Stimulated activated CD4-positive, alpha-beta T cell treated with anti-CD3 and anti-CD28 coated beads, TNF-alpha, amount 100 ng/mL, for 4 hours (primary cell): ENCODE measurements at regions not wholly inside any gene's neighbourhood (a gene's known extent, or its start where the extent isn't known, plus 50 kb on each side); places are given as distances from the start of the nearest gene placed in this dataset.
A peak's percentile ranks its signal among the peaks of the same experiment; 100 is the strongest.
"Not testable (repeated sequence)": the region's sequence is repeated elsewhere in the genome, so short reads cannot be mapped to it uniquely, and the experiment has no call there.

ENCODE experiments used
- DNase-seq, 3 experiments: peaks; one replicate each; pipeline ENCODE4 v3.0.0-alpha.2; 2020; ENCODE audit warnings: low read depth in 3 of 3

DNA sequence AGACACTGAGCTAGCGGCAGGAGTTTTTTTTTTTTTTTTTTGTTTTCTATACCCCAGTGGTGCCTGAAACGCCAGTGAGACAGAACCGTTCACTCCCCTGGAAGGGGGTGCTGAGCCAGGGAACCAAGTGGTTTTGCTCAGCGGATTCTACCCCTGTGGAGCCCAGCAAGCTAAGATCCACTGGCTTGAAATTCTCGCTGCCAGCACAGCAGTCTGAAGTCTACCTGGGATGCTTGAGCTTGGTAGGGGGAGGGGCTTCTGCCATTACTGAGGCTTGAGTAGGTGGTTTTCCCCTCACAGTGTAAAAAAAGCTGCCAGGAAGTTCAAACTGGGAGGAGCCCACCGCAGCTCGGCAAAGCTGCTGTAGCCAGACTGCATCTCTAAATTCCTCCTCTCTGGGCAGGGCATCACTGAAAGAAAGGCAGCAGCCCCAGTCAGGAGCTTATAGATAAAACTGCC, 173.0 kb downstream of the DMAC1 start:
- peak; percentile 1 to 12 (median 8) for DNase-seq

DNA sequence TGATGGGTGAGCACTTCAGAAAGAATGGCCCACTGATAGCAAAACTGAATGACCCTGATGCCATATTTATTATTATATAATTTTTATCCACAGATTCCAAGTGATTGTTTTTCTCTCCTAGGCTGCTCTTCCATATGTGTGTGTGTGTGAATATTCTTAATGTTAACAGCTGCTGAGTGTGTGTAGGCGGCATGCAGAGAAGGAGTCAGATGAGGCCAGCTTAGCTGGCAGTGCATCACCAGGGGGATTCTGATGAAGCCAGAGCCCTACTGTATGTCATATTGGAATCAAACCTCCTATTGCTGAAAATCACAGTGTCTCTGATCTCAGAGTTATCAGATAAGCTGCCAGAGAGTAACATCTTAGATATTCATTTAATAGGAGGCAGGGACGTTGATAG, 177.1 kb downstream of the DMAC1 start:
- DNase-seq: no peak

DNA sequence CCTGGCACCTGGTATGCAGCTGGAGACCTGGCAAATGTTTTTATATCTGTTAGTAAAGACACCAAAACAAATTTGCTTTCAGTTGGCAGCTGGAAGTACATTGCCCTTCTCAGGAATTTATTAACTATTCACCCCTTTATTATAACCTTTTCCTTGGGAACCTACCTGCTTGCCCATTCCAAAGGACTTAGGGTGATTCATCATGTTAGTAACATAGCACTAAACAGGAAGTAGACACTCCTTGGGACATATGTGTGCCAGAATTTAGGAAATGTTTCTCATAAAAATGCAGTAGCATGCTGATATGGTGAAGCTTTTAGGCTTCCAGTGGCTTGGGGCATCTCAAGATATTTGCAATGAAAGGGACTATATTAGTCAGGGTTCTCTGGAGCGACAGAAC, 184.2 kb downstream of the DMAC1 start:
- no peak for DNase-seq

DNA sequence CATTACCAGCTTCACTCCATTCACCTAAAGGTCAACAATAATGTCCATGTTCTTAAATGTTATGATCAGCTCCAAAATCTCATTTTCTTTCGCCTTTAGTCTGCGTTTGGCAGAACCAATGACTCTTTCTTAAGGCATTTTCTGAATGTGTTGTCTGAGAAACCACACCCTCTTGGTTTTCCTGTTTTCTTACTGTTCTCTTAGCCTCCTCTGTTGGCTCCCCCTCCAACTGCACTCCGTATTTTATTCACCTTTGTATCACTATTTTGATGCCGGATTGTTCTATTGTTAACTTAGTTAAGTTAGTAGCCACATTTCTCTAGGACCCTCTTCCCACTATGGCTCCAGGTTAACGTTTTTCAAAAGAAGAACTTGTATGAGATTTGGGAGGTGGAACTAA, 185.6 kb downstream of the DMAC1 start:
- no peak for DNase-seq

DNA sequence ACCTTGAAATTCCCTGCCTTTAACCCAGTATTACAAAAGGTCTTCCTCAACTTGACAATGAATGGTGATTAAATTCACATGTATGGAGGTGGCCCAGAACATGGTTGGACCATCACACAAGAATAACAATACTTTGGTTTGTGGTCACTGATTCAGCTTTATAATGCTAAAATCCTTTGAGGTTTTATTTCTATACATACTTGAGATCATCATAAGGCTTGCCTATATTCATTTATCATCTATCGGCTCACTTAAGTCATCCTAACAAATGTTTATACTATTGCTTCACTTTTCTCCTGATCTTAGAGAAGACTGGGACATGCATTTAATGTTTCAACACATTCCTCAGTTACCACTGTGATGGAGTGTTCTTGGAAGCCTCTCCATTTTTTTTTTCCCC, 191.3 kb downstream of the DMAC1 start:
- no peak for DNase-seq

DNA sequence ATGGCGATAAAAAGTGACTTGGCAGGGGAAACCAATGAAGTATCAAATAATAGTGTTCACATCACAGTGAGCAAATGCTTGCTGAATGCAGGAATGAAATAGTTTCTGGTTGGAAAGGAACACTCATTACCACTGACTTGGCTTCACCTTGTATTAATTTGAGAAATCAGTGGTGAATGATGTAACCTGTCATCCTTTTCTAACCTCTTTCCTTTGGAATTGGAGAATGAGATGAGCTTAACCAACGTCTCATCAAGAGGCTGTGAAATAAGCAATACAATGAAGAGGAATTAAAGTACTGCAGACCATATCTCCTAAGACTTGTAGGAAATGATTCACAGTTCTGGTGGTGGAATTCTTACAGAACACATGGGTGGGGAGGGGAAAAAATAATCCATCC, 192.2 kb downstream of the DMAC1 start:
- no peak for DNase-seq

DNA sequence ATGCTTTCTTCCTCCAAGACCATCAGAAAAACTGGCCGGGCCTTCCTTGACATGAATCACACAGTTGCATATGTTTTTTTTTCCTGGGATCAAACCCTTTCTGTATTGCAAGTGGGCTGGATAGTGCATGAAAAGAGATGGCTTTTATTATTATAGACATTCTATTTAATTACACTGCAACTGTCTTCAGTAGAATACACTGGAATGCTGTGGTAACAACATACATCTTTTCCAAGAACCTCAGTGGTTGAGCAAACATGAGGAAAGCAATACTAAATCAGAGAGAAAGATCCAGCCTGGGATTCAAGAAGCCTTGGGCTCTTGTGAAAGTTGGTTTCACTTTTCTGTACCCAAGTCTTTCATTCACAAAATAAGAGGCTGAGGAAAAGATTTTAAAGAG, 193.0 kb downstream of the DMAC1 start:
- DNase-seq: no peak

DNA sequence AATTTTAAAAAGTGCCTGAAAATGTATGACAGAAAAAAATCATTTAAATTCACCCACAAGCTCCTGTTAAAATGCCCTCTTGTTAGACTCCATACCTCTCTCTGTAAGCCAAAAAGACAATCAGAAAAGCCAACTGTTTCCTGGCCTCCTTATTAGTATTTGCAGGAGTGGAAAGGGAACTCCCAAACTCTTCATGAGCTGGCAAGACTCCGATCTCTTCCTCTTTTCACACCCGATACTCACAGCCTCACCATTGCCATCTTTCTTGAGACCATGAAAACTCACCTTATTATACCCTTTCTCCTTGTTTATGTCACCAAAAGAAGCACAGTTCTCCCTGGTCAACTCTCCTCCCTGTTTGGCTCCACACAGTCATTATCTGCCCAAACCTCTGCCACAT, 197.8 kb downstream of the DMAC1 start:
- no peak for DNase-seq

DNA sequence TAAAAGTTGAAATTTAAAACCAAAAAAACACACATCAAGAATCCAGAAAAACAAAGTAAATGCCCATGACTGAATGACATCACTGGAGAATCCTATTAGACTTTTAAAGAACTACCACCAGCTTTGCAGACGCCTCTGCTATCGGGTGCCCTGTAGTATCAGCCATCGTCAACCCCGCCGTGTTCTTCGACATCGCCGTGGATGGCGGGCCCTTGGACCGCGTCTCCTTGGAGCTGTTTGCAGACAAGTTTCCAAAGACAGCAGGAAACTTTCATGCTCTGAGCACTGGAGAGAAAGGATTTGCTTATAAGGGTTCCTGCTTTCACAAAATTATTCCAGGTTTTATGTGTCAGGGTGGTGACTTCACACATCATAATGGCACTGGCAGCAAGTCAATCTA, 201.9 kb downstream of the DMAC1 start:
- no peak for DNase-seq

DNA sequence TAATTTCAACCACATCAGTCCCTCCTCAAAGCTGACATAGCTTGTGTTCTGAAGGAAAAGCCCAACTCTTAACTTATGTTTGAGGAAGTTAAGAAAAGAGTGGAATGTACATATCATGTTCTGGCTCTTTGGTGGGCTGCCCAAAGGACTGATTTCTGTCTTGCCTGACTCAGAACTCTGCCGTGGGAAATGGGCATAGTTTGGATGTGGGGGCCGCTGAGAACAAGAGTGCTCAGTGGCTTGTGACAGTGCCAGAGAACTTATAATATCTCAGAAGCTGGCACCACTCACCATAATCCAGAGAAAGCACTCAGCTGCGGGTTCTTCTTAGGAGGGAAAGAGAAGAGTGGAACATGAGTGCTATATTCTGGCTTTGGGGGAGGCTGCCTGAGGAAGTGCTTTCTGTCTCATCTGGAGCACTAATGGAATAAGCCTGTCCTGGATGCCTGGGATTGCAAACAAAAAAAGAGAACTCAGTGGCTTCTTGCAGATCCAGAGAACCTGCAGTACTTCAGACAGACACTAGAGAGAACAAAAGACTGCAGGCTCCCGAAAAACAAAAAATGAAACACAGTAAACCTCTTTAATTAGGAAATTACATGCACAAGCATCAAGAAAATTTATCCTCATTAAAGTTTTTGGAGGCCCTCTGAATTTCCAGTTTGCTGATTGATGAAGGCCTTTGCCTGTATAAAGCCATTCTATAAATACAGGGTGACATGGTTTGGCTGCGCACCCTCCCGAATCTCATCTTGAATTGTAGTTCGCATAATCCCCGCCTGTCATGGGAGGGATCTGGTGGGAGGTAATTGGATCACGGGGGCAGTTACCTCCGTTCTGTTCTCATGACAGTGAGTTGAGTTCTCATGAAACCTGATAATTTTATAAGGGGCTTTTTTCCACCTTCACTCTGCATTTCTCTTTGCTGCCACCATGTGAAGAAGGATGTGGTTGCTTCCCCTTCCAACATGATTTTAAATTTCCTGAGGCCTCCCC, 207.0 kb downstream of the DMAC1 start:
- no peak for DNase-seq

DNA sequence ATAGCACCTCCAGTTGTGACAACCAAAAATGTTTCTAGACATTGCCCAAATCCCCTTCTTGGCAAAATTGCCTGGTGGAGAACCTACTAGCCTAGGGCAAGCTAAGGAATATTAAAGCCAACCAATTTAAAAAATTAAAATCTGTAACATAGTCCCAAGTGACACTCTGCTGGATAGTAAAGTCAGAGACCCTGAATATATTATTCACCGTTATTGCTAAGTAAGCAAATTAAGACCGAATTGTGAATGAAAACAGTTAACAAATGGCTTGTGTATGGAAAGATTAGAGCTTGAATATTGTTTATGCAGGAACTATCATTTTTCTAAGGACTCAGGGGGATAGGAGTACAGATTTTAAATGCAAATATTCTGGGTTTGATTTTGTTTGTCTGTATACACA, 208.1 kb downstream of the DMAC1 start:
- no peak for DNase-seq

DNA sequence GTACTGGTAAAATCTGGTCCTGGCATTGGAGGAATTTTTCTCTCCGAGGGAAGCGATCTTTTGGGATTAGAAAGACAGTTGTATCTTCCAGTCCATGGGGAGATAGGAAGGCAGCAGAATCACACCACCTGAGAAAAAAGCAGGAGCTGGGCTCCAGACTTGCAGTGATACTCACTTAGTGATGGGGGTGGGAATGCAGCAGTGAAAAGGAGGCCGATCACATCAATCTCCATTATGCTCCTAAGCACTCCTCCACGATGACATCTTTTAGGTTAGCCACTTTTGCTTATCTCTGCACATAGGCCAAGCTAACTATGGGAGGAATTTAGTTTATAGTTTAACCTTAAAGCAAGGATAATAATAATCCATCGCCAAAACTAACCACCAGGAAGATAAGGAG, 219.0 kb downstream of the DMAC1 start:
- DNase-seq: no peak

DNA sequence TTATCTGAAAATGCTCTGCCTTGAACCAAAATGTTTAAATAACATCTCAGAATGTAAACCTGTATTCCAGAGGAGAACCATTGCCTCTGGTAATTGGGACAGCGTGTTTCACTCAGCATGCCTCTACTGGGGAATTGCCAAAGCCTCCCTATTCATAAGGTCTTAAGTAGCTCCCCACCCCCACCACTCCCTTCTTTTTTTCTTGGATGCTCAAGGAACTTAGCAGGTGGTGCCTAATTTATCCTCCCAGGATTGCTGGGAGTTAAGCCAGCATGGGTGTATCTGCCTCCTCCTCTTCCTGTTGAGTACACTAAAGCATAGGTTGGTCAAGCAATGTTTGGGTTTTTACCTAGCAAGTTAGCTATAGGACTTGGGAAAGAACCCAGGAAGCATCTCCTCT, 220.2 kb downstream of the DMAC1 start:
- no peak for DNase-seq

DNA sequence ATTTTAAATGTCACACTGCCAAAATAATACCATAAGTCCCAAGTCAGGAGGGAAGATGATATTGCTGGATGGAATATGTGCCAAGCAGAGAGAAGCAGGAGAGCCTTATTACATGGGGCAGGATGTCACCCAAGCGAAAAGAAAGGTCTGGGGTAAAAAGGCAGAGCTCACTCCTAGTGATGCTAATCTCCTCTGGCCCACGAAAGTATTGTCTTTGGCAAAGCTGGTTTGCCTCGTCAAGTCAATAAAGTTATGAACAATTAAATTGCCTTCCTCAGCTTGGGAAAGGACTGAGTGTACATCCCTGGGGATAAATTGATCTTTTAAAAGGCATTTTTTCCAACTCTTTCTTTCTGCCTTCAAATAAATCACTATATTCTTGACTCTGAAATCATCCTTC, 220.6 kb downstream of the DMAC1 start:
- no peak for DNase-seq

DNA sequence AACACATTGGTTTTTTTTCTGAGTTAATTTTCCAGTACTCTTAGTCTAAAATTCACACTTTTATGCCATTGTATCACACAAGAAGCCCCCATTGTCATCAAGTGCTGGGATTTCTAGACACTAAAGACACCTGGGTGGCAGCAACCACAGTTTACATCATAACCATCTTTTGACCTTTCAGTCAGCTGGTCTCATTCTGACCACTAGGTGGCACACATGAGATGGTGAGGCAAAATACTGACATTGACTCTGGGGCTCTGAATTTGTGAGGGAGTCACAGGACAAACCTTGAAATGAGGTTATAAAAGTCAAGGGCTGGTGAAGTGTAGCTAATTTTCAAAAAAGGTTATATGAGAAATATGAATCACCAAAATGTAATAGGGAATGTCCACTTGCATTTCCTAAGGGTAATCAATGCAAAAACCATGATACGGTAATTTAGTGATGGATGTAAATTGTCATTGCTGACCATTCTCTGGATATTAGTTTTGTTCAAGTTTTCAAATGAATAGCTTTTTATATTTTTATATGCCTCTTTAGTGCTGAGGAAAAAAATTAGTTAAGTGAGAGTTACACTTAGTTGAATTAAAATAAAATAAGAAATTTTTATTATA, 229.4 kb downstream of the DMAC1 start:
- DNase-seq: peak; percentile 11 to 48 (median 33)

DNA sequence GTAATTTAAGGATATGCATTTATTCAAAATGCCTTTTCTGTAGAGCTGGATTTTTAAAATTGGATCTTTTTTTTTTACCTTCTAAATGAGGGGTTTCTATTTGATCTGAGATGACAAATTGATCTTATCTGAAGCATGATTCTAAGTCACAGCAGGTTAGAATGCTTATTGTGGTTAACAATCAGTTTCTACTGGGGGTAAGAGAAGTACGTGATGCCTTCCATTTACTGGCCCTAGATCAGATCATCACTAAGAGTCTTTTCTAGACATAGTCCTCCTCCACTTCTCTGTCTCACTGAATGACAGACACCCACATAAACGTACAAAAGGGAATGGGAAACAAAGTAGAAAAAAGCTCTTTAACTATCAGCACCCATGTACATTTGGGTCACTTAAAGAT, 231.9 kb downstream of the DMAC1 start:
- DNase-seq: no peak

DNA sequence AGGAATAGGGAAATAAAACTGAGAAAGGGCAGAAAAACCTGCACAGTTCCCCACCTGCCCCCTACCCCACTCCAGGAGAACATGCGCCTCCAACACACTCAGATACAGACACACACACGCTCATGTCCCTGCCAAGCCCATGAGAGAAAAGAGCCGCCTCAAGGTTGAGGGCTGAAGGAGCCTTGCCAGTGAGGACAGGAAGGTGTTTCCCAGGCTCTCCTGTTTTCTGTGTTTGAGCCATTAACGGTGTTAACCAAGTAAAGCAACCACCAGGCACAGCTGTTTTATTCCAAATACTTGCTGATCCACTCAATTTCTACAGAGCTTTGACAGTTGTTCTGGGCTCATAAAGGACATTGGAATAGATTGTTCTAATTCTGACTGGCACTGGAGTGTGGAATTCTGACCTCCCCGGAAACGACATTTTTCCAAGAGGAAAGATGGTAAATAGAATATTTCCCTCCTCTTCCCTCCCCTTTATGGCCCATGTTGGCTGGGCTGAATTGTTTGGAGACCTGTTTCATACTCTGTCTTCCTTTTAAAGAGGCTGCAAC, 238.0 kb downstream of the DMAC1 start:
- DNase-seq: no peak

DNA sequence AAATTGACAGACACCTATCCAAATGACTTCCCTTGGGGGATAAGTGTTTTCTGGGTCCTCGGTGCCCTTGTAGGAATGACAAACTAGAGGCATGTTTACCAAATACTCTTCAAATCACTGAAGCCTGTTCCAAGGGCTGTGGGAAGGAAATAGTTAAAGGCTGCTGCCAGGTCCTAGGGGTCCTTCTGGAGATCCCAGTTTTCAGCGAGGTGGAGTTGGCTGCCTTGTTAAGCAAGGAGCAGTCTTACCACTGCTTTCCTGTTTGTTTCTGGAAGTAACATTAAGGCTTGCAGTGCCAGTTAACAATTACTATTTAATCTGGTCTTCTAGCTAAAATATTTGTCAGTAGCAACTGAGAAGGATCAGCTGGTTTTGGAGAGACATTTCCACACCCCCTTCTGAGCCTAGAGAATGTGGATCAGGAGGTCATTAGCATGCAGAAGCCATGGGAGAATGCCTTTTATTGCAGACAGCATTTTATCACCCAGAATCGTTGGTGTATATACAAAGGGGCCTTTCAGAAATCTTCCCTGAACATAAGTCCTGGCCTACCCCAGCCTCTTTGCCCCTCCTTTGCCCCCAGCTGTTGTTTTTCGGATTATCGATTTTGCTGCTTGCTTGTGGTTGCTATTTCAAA, 238.8 kb downstream of the DMAC1 start:
- DNase-seq: no peak

DNA sequence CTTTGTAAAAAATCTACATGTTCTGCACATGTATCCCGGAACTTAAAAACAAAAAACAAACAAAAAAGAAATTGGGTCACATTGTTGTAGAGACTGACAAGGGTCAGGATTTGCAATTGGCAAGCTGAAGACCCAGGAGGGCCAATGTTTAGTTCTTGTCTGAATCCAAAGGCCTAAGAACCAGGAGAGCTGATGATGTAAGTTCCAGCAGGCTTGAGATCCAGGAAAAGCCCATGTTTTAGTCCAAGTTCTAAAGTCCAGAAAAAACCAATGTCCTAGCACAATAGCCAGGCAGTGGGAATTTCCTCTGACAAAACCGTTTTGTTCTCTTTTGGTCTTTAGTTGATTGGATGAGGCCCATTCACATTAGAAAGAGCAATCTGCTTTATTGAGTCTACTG, 244.9 kb downstream of the DMAC1 start:
- DNase-seq: no peak

DNA sequence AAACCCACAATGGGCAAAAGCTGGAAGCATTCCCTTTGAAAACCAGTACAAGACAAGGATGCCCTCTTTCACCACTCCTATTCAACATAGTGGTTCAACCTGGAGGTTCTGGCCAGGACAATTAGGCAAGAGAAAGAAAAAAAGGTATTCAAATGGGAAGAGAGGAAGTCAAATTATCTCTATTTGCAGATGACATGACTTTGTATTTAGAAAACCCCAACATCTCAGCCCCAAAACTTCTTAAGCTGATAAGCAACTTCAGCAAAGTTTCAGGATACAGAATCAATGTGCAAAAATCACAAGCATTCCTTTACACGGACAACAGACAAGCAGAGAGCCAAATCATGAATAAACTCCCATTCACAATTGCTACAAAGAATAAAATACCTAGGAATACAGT, 246.9 kb downstream of the DMAC1 start:
- DNase-seq: not testable (repeated sequence)

DNA sequence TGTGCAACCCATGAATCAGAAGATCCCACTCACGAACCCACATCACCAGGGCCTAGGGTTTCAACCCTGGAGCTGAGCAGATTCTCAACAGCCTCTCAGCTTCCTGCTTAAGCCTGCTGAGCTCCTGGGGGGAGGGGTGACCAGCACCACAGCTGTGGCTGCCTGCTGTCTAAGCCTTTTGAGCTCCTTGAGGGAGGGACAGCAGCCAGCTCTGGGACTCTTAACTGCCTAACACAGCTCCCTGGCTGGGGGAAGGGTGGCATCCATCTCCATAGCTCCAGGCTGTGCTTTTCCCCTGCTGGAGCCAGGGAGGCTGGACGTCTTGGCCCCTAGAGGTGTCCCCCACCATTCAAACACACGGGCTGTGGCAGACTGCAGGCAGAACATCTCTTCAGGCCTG, 250.3 kb downstream of the DMAC1 start:
- no peak for DNase-seq

DNA sequence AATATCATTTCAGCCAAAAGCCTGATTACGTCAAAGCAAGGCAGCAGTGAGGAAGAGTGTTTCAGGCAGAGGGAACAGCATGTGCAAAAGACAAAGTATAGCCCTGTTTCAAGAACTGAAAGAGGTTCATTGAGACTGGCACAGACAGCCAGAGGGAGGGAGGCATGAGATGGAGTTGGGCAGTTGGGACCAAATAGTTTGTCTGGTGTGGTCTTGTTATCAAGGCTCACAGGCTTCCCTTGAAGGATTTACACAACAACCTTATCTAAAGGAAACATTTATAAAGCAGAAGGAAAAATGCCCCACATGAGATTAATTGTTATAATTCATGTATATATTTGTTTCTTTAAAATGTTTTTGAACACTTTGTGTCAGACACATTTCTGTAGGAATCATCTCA, 253.3 kb downstream of the DMAC1 start:
- DNase-seq: no peak
